Fibroblast of lung (primary cell): ENCODE measurements at regions not wholly inside any gene's neighbourhood (a gene's known extent, or its start where the extent isn't known, plus 50 kb on each side); places are given as distances from the start of the nearest gene placed in this dataset.

ENCODE experiments used
- CTCF ChIP-seq, 2 donors: IDR thresholded peaks in 1 of 2; conservative IDR thresholded peaks in 1 of 2; 1 replicate in 1 of 2; 2 replicates in 1 of 2; pipeline ENCODE4 v1.5.1; 2011 to 2012; ENCODE audit warnings: low read length in 2 of 2, control low read depth in 1 of 2, inconsistent platforms in 1 of 2, low read depth in 1 of 2, mild to moderate bottlenecking in 1 of 2
- EZH2 ChIP-seq: IDR thresholded peaks from 2 replicates; pipeline ENCODE4 v1.5.1; 2012; ENCODE audit warnings: low read length, control low read depth, mild to moderate bottlenecking; ENCODE audit errors: missing control alignments

- no peak for TF ChIP-seq CTCF (conservative IDR thresholded peaks at IDR 0.05 in 1 of 2, IDR thresholded peaks at IDR 0.05 in 1 of 2; ENCODE audit: low read depth in 1 of 2, low read length in 2 of 2)
- TF ChIP-seq EZH2, result no peak
Observed at GRCh38 chr4:38387348-38387747, 276.7 kb upstream of the KLF3 start.
